Inflammatory macrophage (primary cell): ENCODE measurements at regions not wholly inside any gene's neighbourhood (a gene's known extent, or its start where the extent isn't known, plus 50 kb on each side); places are given as distances from the start of the nearest gene placed in this dataset.

Experiments used
- DNase-seq, 2 donors: peaks; one replicate each; pipeline ENCODE4 v3.0.0-alpha.2; 2020 to 2022

GRCh38 chr12:60252359-60253096 lies 656.7 kb downstream of the SLC16A7 start:
- DNase-seq, result no peak

DNA sequence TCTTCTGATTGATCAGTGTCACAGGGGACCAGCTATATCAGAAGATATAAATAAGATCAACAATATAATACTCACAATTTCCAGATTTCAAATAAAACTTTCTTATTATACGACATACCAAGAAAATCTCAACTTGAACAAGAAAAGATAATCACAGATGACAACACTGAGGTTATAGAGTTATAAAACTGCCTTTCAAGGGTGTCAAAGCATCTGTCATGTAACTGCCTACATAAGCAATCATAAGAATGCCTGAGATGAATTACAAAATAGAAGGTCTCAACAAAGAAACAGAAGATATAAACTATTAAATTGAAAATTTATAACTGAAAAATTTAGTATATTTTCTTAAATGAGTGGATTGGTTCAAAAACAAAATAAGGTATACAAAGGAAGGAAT lies 659.2 kb downstream of the SLC16A7 start:
- DNase-seq, result no peak

GRCh38 chr12:60257063-60257462 lies 661.2 kb downstream of the SLC16A7 start:
- no peak for DNase-seq

DNA sequence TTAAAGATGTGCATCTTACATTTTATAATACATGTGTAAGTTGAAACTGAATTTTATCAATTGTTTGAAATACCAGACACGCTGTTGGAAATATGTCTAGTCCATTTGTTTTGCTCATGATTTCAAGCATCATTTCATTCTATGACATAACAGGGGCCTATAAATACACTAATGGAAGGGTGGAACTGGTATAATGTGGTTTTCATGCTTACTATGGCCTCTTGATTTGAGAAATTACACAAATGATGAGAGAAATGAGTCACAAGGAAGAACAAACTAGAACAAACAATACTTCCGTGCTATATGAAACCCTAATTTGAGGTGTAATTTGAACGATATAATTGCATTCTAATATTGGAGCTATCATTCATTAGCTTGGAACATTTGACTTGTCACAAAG lies 663.4 kb downstream of the SLC16A7 start:
- no peak for DNase-seq

DNA sequence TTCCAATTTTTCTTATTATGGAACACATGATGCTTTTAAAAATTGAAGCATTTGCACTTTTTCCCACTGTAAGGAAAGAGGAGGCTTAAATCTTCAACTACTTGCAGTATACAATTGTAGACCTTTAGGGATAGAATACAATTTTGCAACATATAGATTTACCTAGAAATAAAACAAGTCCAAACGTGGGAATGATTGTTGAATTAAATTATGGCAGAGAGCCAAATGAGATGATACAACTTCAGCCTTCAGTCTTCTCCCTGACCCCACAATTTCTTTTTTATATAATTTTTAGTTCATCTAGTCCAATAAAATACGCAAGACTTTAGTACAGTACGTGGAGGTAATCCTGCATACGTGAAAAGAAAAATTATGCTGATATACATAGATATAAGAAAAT lies 666.5 kb downstream of the SLC16A7 start:
- DNase-seq, result no peak

- DNase-seq, result no peak
These were observed 667.3 kb downstream of the SLC16A7 start for GRCh38 chr12:60263161-60263560.

GRCh38 chr12:60263836-60264493 lies 668.1 kb downstream of the SLC16A7 start:
- DNase-seq, result no peak

GRCh38 chr12:60265741-60266140 lies 669.9 kb downstream of the SLC16A7 start:
- no peak for DNase-seq

DNA sequence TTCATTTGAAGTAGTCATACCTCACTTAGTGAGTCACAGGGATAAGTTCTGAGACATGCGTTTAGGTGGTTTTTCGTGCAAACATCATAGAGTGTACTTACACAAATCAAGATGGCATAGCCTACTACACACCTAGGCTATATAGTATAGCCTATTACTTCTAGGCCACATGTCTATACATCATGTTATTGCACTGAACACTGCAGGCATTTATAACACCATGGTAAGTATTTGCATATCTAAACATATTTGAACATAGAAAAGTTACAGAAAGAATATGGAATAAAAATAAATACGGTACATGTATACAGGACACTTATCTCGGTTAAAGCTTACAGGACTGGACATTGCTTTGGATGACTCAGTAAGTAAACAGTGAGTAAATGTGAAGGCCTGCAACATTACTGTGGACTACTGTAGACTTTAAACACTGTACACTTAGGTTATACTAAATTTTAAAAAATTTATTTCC lies 670.6 kb downstream of the SLC16A7 start:
- no peak for DNase-seq

- DNase-seq, result no peak
These were observed 673.9 kb downstream of the SLC16A7 start for GRCh38 chr12:60269611-60270269.

- DNase-seq, result no peak
These were observed 676.0 kb downstream of the SLC16A7 start for GRCh38 chr12:60271816-60272215.

DNA sequence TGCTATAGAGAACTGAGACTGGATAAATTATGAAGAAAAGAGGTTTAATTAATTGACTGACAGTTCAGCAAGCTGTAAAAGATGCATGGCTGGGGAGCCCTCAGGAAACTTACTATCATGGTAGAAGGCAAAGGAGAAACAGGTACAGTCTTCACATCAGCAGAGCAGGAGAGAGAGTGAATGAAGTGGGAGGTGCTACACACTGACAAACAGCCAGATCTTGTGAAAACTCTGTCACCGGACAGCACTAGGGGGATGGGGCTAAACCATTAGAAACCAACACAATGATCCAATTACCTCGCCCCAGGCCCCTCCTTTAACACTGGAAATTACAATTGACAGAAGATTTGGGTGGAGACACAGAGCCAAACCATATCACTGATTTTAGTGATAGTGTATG lies 682.4 kb downstream of the SLC16A7 start:
- no peak for DNase-seq

GRCh38 chr12:60279221-60279620 lies 683.4 kb downstream of the SLC16A7 start:
- DNase-seq, result no peak

DNA sequence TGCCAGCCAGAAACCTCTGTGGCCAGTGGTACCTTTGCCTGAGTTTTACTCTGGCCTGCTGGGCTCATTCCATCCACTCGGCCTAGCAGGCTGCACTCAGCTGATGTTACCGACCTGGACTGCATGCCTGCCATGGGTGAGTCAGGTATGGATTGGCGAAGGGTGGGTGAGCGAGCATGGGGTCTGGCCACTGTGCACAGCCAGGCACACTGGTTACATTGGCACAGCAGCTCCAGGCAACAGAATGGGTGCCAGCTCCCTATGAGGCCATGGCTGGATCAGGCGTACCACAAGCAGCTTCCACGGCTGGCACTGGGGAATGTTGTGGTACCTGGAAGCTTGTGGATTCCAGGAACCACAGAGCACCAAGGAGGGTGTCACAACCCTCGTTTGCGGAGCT lies 685.7 kb downstream of the SLC16A7 start:
- no peak for DNase-seq

DNA sequence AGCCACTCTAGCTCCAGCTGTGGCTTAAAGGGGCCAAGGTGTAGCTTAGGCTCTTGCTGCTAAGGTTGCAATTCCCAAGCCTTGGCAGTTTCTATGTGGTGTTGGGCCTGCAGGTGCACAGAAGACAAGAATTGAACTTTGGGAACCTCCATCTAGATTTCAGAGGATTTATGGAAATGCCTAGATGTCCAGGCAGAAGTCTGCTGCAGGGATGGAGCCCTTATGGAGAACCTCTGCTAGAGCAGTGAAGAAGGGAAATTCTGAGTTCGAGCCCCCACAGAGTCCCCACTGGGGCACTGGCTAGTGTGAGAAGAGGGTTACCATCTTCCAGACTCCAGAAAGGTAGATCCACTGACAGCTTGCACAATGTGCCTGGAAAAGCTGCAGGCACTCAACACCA lies 694.7 kb downstream of the SLC16A7 start:
- DNase-seq, result no peak

GRCh38 chr12:60308366-60308991 lies 712.6 kb downstream of the SLC16A7 start:
- DNase-seq, result no peak

GRCh38 chr12:60311940-60312339 lies 716.1 kb downstream of the SLC16A7 start:
- no peak for DNase-seq

- DNase-seq, result no peak
These were observed 721.5 kb downstream of the SLC16A7 start for GRCh38 chr12:60317361-60317760.

GRCh38 chr12:60324746-60325145 lies 728.9 kb downstream of the SLC16A7 start:
- no peak for DNase-seq

GRCh38 chr12:60333461-60333860 lies 737.6 kb downstream of the SLC16A7 start:
- DNase-seq, result no peak

- no peak for DNase-seq
These were observed 739.9 kb downstream of the SLC16A7 start for GRCh38 chr12:60335745-60336144.

DNA sequence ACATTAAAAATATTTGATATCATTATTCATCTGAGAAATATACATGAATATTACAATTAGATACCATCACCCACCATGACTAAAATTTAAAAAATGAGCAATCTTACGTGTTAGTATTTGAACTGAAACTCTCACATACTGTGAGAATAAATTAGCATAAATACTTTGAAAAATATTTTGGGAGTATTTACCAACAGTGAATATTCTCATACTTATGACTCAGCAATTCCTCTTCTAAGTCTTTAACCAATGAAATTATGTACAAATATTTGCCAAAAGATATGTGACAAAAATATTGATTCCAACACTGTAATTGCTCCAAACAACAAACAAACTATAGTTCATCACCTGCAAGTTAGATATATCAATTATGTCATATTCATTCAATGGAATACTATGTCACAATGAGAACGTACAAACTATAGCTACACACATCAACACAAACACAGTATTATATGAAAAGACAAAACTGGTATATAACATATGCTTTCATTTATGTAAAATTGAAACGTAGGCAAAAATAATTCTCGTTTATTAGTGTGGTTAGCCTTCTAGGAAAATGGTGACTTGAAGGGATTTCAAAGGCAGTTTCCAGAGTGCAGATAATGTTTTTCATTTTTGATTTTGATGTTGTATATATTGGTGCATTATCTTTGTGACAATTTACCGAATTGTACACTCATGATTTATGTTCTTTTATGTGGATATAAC lies 742.2 kb downstream of the SLC16A7 start:
- DNase-seq, result no peak

DNA sequence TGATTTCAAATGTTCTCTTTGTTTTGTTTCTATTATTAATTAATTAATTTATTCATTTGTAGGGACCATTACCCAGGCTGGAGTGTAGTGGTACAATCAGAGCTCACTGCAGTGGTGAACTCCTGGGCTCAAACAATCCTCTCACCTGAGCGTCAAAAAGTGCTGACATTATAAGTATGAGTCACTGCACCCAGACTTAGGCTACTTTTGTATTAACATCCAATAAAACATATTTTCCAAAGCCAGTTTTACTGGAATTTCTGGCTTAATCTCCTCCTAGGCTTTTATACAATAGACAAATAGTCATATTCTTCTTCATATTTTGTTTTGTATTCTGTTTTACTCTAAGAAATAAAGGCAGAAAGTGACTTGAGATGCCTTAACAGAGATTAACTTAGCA lies 749.6 kb downstream of the SLC16A7 start:
- no peak for DNase-seq
